IPS-15b (cell line): ENCODE measurements at regions not wholly inside any gene's neighbourhood (a gene's known extent, or its start where the extent isn't known, plus 50 kb on each side); places are given as distances from the start of the nearest gene placed in this dataset.

Source experiments
- H3K27me3 ChIP-seq: one replicate; pipeline ENCODE4 v1.6.1; 2013; ENCODE audit warnings: low read length; ENCODE audit not compliant: control insufficient read depth, insufficient read depth
- H3K36me3 ChIP-seq: one replicate; pipeline ENCODE4 v1.6.1; 2013; ENCODE audit warnings: low read length; ENCODE audit not compliant: control insufficient read depth, insufficient read depth
- H3K4me1 ChIP-seq: one replicate; pipeline ENCODE4 v1.6.1; 2013; ENCODE audit warnings: mild to moderate bottlenecking, low read length; ENCODE audit not compliant: control insufficient read depth, insufficient read depth
- H3K4me3 ChIP-seq: one replicate; pipeline ENCODE4 v1.5.1; 2013; ENCODE audit warnings: low read depth, low read length
- H3K9ac ChIP-seq: one replicate; pipeline ENCODE4 v1.6.1; 2013; ENCODE audit warnings: low read depth, mild to moderate bottlenecking, low read length
- H3K9me3 ChIP-seq: one replicate; pipeline ENCODE4 v1.6.1; 2013; ENCODE audit warnings: mild to moderate bottlenecking, low read length; ENCODE audit not compliant: control insufficient read depth, insufficient read depth

GRCh38 chr7:98460902-98461301 is 60.0 kb upstream of the BAIAP2L1 start:
- Histone ChIP-seq H3K36me3 (no peaks in the 10 kb centered on the region), H3K27me3 (no peaks in the 10 kb centered on the region), H3K4me1 (no peaks in the 10 kb centered on the region), H3K9ac (no peak overlapping the region), H3K4me3 (no peak overlapping the region), H3K9me3 (no peaks in the 10 kb centered on the region)

- H3K9ac ChIP-seq: no peak overlapping the region
- no peak overlapping the region for H3K4me3 ChIP-seq
- no peaks in the 10 kb centered on the region for H3K9me3 ChIP-seq
- H3K4me1 ChIP-seq: no peaks in the 10 kb centered on the region
- H3K36me3 ChIP-seq: no peaks in the 10 kb centered on the region
- H3K27me3 ChIP-seq: no peaks in the 10 kb centered on the region
Measured at GRCh38 chr7:98459529-98459928, 58.6 kb upstream of the BAIAP2L1 start.

- Histone ChIP-seq H3K4me3 (no peak overlapping the region), H3K36me3 (no peaks in the 10 kb centered on the region), H3K27me3 (no peaks in the 10 kb centered on the region), H3K4me1 (no peaks in the 10 kb centered on the region), H3K9me3 (no peaks in the 10 kb centered on the region), H3K9ac (no peak overlapping the region)
Measured at GRCh38 chr7:98458090-98458875, 57.4 kb upstream of the BAIAP2L1 start.

DNA sequence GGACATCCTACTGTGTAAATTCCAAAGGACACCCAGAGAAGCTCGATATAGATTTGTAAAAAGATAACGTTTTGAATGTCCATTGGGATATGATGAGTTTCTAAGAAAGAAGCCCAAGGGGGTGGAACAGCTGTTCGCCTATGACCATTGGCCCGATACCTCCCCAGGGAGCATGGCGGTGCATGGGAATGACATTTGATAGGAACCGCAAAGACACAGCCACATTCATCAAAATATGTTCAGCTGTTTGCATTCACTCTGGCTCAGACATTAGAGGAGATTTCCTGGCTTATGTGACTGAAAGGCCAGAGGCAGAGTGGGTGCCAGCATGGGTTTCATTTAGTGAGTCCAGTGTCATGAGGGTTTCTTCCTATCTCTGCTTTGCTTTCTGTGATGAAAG is 56.0 kb upstream of the BAIAP2L1 start:
- H3K9ac ChIP-seq: no peak overlapping the region
- H3K36me3 ChIP-seq: no peaks in the 10 kb centered on the region
- H3K27me3 ChIP-seq: no peaks in the 10 kb centered on the region
- no peaks in the 10 kb centered on the region for H3K9me3 ChIP-seq
- H3K4me1 ChIP-seq: no peaks in the 10 kb centered on the region
- H3K4me3 ChIP-seq: no peak overlapping the region

DNA sequence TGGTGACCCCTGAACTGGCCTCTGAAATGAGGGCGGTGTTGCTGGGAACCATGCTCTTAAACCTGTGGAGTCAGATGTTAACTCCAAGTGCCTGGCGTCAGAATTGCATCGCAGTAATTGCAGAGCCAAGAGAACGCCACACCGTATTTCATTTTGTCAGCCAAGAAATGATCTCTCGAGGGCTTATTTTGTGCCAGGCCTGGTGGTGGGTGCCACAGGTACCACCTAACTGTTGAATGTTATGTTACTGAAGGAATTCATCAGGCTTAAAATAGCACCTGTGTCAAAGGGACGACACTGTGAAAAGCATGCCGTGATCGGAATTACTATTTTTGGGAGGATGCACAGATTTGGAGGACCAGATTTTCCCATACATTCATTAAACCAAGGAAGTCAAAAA is 51.9 kb upstream of the BAIAP2L1 start:
- H3K9ac ChIP-seq: no peak overlapping the region
- peaks cover 5% of the 10 kb centered on the region for H3K4me1 ChIP-seq
- H3K4me3 ChIP-seq: no peak overlapping the region
- H3K9me3 ChIP-seq: no peaks in the 10 kb centered on the region
- H3K27me3 ChIP-seq: no peaks in the 10 kb centered on the region
- no peaks in the 10 kb centered on the region for H3K36me3 ChIP-seq
